SK-N-MC (cell line): ENCODE measurements at regions not wholly inside any gene's neighbourhood (a gene's known extent, or its start where the extent isn't known, plus 50 kb on each side); places are given as distances from the start of the nearest gene placed in this dataset.

Experiments
- EZH2 ChIP-seq: fragments of 200-600 bp; sonication (generic); IDR thresholded peaks from one replicate; pipeline ENCODE4 v1.6.1; 2017; ENCODE audit warnings: antibody characterized with exemption
- POLR2AphosphoS5 ChIP-seq: IDR thresholded peaks from 2 replicates; pipeline ENCODE4 v1.6.1; 2012; ENCODE audit warnings: mild to moderate bottlenecking, low read depth, low read length, borderline replicate concordance

- TF ChIP-seq POLR2AphosphoS5 (no peak), EZH2 (no peak)
These were observed 683.4 kb downstream of the RNF144B start for GRCh38 chr6:19070520-19070919.
